ENCODE measurements at regions not wholly inside any gene's neighbourhood (a gene's known extent, or its start where the extent isn't known, plus 50 kb on each side); places are given as distances from the start of the nearest gene placed in this dataset.

DNA sequence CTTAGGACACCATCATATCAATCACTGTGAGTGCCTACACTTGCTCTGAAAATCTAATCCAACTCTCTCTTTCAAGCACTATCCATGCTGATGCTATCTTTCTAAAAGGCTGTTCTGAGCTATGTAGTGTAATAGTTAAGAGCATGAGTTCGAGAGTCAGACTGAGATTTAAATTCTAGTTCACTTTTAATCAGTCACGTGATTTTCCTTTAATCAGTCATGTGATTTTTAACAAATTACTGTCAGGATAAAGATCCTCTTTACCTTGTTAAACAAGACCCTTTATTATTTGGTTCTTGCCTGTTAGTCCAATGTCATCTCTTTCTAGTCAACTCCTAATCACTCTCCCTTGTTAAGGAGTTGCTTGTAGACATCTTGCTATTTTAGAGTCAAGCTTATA lies 653.0 kb downstream of the RPL10L start:
- no peak for DNase-seq (ENCODE audit: low read depth)
- no peak for TF ChIP-seq CTCF (conservative IDR thresholded peaks at IDR 0.05; ENCODE audit: low read depth, low read length)
- H3K4me3 ChIP-seq (ENCODE audit: low read length): no peak overlapping the region

DNA sequence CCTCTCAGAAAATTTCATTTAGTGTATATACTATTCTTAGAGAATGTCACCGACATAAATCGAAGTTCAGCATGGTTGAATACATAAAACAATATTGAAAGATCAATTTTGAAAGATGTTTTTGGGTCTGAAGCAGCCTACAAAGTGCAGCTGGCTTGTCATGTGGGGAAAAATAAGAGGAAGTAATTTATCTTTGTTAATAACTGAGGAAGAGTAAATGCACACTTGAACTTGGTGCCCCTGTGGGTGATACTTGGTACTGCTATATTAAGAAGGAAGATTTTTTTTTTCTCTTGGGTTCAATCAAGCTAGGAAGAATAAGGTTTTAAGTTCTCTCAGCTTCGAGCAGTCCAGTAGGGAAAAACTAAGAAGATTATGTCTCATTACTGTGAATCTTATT lies 661.3 kb downstream of the RPL10L start:
- H3K4me3 ChIP-seq (ENCODE audit: low read length): no peak overlapping the region
- peak; percentile 46 for TF ChIP-seq CTCF (conservative IDR thresholded peaks at IDR 0.05; ENCODE audit: low read depth, low read length)
- DNase-seq (ENCODE audit: low read depth): no peak

DNA sequence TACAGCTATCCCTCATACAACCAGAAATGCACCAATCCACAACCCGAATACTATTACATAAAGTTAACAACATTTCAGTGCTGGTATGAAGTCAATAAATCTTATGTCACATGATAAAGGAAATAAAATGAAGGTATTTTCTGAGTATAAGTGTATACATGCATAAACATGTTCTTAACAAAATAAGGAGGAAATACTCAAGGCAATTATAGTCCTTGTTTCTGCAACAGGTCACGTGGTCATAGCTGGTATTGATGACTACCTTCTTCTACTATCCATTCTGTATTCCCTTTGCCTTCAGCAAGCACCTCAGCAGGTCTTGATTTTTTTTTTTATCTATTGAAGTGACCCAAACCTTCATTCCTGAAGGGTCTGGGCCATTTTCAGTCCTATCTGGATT lies 675.6 kb downstream of the RPL10L start:
- no peak for DNase-seq (ENCODE audit: low read depth)
- no peak overlapping the region for H3K4me3 ChIP-seq (ENCODE audit: low read length)
- TF ChIP-seq CTCF (conservative IDR thresholded peaks at IDR 0.05; ENCODE audit: low read depth, low read length): no peak

DNA sequence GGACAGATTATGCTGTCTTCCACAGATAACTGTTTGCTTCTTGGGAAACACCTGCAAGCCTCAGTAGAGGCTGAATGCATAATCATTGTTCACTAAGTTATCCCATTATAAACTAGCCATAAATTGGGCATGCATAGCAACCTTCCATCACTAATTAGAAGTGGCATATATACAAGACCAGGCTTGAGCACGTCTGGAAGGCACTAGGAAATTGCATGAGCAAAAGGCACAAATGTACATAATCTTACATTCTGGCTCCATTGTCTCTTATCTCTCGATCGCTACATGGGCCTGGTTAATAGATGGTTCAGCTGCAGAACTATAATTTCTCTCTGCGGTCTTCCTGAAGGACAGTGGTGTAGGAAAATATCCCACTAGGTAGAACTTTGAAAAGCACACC lies 679.2 kb downstream of the RPL10L start:
- TF ChIP-seq CTCF (conservative IDR thresholded peaks at IDR 0.05; ENCODE audit: low read depth, low read length): no peak
- no peak overlapping the region for H3K4me3 ChIP-seq (ENCODE audit: low read length)
- DNase-seq (ENCODE audit: low read depth): no peak

GRCh38 chr14:45970621-45971020 lies 681.0 kb downstream of the RPL10L start:
- H3K4me3 ChIP-seq (ENCODE audit: low read length): no peak overlapping the region
- no peak for DNase-seq (ENCODE audit: low read depth)
- TF ChIP-seq CTCF (conservative IDR thresholded peaks at IDR 0.05; ENCODE audit: low read depth, low read length): no peak

DNA sequence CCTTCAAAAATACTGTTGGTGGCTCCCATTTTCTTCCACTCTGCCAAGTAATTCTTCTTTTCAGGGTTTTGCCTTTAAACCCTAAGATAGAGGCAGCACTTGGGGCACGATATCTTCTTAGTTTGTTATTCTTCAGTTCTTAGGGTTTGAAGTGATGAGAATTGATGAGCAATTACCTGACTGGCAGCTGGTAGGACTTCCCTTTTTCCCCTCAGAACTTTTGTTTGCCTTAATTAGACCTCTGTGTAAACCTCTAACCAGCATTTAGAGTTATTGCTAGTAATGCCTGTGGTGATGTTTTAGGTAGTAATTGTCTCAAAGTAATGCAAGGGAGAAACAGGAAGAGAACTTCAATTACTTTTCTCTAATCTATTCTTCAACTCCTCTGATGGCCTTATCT lies 683.5 kb downstream of the RPL10L start:
- DNase-seq (ENCODE audit: low read depth): no peak
- H3K4me3 ChIP-seq (ENCODE audit: low read length): no peak overlapping the region
- TF ChIP-seq CTCF (conservative IDR thresholded peaks at IDR 0.05; ENCODE audit: low read depth, low read length): no peak

DNA sequence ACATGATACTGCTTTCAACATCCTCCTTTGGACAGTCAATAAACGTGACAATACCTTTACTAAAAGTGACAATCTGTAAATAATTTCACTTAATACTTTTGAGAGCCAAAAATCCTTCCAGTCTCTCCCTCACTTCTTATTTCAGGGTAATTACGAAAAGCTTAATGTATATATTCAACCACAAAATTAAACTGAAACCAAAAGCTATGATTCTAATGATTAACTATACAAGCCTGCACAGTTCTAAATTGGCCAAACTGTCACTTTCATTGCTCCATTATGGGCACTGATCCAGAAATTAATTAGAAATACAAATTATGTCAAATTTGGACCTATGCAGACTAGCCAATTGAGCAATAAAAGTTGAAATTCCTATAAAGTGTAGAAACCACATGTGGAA lies 696.5 kb upstream of the MIS18BP1 start:
- no peak for DNase-seq (ENCODE audit: low read depth)
- no peak for TF ChIP-seq CTCF (conservative IDR thresholded peaks at IDR 0.05; ENCODE audit: low read depth, low read length)
- H3K4me3 ChIP-seq (ENCODE audit: low read length): no peak overlapping the region
